HUES6 (cell line): ENCODE measurements at regions not wholly inside any gene's neighbourhood (a gene's known extent, or its start where the extent isn't known, plus 50 kb on each side); places are given as distances from the start of the nearest gene placed in this dataset.

ENCODE experiments used
- H3K27ac ChIP-seq: 2 replicates; pipeline ENCODE4 v1.7.0; 2013; ENCODE audit warnings: low read depth, mild to moderate bottlenecking, low read length, inconsistent platforms
- H3K27me3 ChIP-seq: 2 replicates; pipeline ENCODE4 v1.6.1; 2013; ENCODE audit warnings: low read length; ENCODE audit not compliant: control insufficient read depth, insufficient read depth
- H3K36me3 ChIP-seq: 2 replicates; pipeline ENCODE4 v1.6.1; 2013; ENCODE audit warnings: low read length; ENCODE audit not compliant: control insufficient read depth, insufficient read depth
- H3K4me1 ChIP-seq: 2 replicates; pipeline ENCODE4 v1.6.1; 2013; ENCODE audit warnings: low read length; ENCODE audit not compliant: control insufficient read depth, insufficient read depth
- H3K4me3 ChIP-seq: 2 replicates; pipeline ENCODE4 v1.5.1; 2013; ENCODE audit warnings: low read depth, low read length
- H3K9ac ChIP-seq: one replicate; pipeline ENCODE4 v1.6.1; 2013; ENCODE audit warnings: mild to moderate bottlenecking, low read length
- H3K9me3 ChIP-seq: 2 replicates; pipeline ENCODE4 v1.6.1; 2013; ENCODE audit warnings: low read depth, low read length; ENCODE audit not compliant: control insufficient read depth, insufficient read depth

DNA sequence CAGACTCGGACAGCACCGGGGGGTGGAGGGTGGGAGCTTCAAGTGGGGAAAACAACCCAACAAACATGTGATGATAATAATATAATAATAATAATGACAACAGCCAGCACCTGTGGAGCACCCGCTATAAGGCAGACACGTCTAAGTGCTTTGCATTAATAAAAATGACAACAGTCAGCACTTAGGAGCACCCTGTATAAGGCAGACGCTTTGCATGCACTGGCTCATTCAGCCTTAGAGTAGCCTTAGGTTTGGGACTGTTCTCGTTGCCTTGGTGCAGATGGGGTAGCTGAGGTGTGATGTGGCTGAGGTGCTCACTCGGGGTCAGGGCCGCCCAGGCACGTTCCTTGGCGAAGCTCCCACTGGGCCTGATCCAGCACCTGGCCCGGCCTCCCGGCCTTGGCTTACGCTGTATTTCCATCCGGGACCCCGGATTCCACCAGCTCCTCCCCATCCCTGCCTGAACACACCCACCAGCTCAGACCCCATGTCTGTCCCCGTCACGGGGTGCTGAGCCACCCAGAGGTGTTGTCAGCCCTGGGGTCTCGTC lies 144.0 kb upstream of the CIBAR2 start:
- H3K36me3 ChIP-seq: no peaks in the 10 kb centered on the region
- H3K27me3 ChIP-seq: no peaks in the 10 kb centered on the region
- H3K4me3 ChIP-seq: no peak overlapping the region
- H3K4me1 ChIP-seq: peaks cover 15% of the 10 kb centered on the region
- H3K9me3 ChIP-seq: no peaks in the 10 kb centered on the region
- H3K27ac ChIP-seq: no peak overlapping the region
- H3K9ac ChIP-seq: no peak overlapping the region

DNA sequence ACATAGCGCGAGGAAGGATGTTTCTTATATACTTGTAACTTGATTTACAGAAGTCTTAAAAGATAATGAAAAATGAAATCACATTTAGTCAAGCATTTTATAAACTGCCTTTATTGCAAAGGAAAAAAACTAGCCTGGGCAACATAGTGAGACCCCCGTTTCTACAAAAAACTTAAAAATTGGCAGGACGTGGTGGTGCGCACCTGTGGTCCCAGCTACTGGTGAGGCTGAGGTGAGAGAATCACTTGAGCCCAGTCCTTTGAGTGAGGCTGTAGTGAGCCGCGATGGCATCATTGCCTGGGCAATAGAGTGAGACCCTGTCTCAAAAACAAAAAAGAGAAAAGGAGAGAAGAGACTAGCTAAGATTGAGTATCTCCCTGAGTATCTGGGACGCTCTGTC lies 145.2 kb upstream of the CIBAR2 start:
- no peaks in the 10 kb centered on the region for H3K36me3 ChIP-seq
- no peak overlapping the region for H3K9ac ChIP-seq
- H3K4me3 ChIP-seq: no peak overlapping the region
- H3K27me3 ChIP-seq: no peaks in the 10 kb centered on the region
- H3K9me3 ChIP-seq: no peaks in the 10 kb centered on the region
- no peak overlapping the region for H3K27ac ChIP-seq
- H3K4me1 ChIP-seq: peaks cover 15% of the 10 kb centered on the region

DNA sequence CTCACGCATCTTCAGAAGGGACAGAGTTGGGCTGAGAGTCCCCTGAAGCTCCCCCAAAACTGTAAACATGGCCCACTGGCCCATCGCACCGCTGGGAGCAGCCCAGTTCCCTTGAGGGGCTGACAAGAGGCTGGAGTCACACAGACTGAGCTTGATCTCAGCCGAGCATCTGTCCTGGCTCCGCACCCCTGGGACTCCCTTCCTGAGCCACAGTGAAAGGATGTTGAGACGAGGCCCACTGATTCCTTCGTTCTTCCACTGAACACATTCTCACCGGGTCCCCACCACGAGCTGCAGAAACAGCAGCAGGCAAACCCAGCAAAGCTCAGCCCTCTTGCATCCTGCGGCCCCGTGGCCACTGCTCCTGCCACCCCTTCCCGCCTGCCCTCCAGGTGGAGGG lies 145.9 kb upstream of the CIBAR2 start:
- Histone ChIP-seq H3K4me3 (no peak overlapping the region), H3K27me3 (no peaks in the 10 kb centered on the region), H3K27ac (no peak overlapping the region)

DNA sequence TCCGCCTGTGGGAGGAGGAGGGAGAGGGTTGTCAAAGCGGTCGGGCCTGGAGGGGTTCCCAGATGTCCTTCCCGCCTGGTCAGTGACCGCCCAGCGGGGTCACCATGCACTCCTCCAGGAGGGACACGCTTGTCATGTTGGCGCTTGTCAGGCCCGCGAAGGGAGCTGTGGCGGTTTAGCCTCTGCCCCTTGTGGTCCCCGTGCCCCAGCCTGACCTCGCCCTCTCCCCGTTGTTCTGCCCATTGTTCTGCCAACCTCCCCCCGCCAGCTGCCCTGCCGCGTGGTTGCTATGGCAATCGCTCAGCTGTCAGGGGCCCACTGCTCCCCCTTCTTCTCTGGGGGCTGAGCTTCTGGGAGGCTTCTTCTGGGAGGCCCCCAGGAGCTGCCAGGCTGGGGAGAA lies 146.4 kb upstream of the CIBAR2 start:
- H3K4me1 ChIP-seq: peaks cover 9% of the 10 kb centered on the region
- no peak overlapping the region for H3K9ac ChIP-seq
- no peaks in the 10 kb centered on the region for H3K27me3 ChIP-seq
- no peaks in the 10 kb centered on the region for H3K36me3 ChIP-seq
- no peak overlapping the region for H3K27ac ChIP-seq
- H3K9me3 ChIP-seq: no peaks in the 10 kb centered on the region
- H3K4me3 ChIP-seq: no peak overlapping the region

More for the DNA sequence above, 145.9 kb upstream of the CIBAR2 start:
- Histone ChIP-seq H3K9me3 (no peaks in the 10 kb centered on the region), H3K4me1 (peaks cover 13% of the 10 kb centered on the region), H3K9ac (no peak overlapping the region), H3K36me3 (no peaks in the 10 kb centered on the region)

DNA sequence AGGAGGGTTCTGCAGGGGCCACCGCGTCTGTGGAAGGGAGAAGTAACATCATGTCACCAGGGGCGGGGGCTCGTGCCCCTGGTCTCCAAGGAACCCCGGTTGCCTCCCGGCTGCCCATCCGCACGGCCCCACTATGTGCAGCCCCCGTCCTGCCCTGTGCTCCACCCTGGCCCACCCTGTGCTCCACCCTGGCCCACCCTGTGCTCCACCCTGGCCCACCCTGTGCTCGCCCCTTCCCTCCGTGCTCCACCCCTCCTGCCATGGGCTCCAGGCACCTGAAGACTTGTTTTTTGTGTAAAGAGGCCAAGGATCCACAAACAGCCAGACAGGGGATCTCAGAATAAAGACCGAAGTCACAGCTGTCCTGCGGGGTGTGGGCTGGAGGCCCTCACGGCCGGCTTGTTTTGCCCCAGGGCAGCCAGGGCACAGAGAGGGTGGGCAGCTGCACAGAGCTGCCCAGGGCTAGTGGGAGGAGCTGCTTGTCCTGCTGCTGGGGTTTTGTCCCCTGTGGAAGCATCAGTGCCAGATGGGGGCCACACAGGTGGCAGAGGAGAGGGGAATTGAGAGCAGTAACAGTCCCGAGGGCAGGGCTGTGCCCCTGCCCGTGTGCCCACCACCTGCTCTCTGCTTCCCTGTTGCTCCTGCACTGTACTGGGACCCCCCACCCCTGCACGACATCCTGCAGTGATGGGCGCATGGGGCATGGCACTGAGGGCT lies 147.0 kb upstream of the CIBAR2 start:
- Histone ChIP-seq H3K9ac (no peak overlapping the region), H3K9me3 (no peaks in the 10 kb centered on the region), H3K4me3 (no peak overlapping the region), H3K36me3 (no peaks in the 10 kb centered on the region), H3K27ac (no peak overlapping the region), H3K27me3 (no peaks in the 10 kb centered on the region), H3K4me1 (peaks cover 9% of the 10 kb centered on the region)

DNA sequence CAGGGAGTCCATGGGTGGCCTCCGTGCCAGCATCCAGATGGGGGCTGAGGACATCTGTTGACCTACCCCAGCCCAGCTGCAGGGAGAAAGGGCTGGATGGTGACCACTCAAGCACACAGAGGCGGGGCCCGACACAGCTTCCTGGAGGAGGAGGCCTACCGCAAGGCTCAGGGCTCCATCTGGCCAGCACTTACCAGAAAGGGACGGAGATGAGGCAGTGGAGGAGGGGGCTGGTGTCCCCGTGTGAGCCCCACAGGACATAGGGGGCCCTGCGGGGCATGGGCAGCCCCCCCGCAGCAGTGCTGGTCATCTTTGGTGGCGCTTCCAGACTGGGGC lies 147.5 kb upstream of the CIBAR2 start:
- Histone ChIP-seq H3K9me3 (no peaks in the 10 kb centered on the region), H3K36me3 (no peaks in the 10 kb centered on the region), H3K27me3 (no peaks in the 10 kb centered on the region), H3K27ac (no peak overlapping the region), H3K4me1 (peaks cover 9% of the 10 kb centered on the region), H3K9ac (no peak overlapping the region), H3K4me3 (no peak overlapping the region)

DNA sequence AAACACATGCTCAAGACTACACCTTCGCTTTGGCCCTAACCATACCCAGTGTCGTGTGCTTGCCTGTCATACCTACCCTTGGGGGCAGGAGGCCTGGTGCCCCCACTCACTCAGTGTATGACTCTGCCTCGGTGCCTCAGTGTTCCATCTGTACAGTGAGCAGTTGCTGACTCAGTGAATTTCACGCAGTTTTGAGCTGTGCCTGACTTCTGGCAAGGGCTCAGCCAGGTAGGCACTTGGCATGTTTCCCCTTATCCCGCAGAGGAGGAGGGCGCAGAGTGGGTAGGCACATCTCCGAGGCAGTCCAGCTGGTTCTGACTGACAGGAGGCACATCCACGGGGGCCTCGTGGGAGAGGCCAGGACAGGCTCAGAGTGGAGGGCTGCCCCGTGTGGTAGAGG lies 148.9 kb upstream of the CIBAR2 start:
- Histone ChIP-seq H3K27me3 (no peaks in the 10 kb centered on the region), H3K9me3 (no peaks in the 10 kb centered on the region), H3K36me3 (no peaks in the 10 kb centered on the region), H3K27ac (no peak overlapping the region), H3K4me3 (no peak overlapping the region), H3K9ac (no peak overlapping the region), H3K4me1 (peaks cover 8% of the 10 kb centered on the region)

DNA sequence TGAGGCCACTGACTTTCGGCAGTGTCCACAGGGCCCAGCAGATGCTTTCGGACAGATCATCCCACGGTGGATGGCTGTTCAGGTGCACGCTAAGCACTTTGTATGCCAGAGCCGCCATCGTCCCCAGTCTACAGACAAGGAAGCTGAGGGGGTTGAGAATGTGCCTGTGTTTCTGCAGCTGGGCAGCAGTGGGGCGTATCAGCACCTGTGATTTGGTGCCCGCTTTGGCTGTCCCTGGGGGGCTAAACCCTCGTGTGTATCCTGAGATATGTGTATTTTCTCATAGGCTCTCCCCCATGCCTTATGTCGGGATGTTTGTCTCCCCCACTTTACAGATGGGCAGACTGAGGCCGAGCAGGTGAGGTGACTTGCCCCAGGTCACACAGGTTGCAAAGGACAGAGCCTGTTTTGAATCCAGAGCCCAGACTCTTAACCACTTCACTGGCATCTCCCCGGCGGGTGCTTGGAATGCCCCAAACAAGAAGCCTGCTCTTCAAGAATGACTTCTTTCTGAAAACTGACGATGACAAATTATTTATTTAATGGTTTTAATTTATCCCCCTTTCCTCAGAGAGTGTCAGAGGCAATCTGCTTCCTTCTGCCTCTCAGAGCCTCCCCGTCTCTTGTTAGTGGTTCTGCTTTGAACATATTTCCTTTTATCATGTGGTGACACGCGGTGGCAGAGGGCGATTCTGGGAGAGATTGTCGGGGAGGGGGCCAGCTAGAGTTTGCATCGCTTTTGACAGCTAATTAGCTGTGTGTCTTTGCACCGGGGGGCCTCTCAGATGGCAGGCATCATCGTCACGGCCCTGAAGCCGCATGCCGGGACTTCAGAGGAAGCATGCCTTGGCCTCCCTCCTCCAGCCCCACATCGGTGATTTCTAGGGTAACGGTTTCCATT lies 149.6 kb upstream of the CIBAR2 start:
- Histone ChIP-seq H3K9me3 (no peaks in the 10 kb centered on the region), H3K27me3 (no peaks in the 10 kb centered on the region), H3K4me1 (peaks cover 6% of the 10 kb centered on the region; the same call in 1 of the 2 replicates), H3K36me3 (no peaks in the 10 kb centered on the region), H3K27ac (no peak overlapping the region), H3K9ac (no peak overlapping the region), H3K4me3 (no peak overlapping the region)

DNA sequence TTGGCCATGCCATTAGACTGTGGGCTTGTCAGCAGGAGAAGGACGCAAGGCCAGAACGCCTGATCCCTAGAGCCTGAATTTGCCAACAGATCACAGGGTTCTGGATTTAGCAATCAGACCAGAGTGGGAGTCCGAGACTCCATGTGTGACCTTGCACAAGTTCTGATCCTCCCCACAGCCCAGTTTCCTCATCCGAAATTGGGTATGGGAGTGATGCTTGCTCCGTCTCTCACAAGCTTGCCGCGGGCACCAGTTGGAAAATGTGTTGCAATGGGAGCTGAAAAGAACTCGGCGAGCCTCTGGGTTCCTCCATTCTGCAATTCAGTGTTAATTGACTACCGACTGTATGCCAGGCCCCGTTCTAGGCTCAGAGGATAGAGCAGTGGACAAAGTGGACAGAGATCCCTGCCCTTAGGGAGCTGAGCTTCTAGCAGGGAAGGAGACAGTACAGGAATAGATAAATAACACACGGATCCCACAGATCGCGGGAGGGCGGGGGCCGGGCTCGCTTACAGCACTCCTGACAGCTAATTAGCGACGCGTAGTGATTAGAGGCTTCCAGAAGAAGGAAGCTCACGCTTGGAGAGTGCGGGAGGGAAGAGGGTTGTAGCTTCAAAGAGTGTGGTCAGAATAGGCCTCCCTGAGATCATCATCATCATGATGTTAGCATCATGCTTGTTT lies 150.4 kb upstream of the CIBAR2 start:
- H3K36me3 ChIP-seq: no peaks in the 10 kb centered on the region
- no peak overlapping the region for H3K9ac ChIP-seq

DNA sequence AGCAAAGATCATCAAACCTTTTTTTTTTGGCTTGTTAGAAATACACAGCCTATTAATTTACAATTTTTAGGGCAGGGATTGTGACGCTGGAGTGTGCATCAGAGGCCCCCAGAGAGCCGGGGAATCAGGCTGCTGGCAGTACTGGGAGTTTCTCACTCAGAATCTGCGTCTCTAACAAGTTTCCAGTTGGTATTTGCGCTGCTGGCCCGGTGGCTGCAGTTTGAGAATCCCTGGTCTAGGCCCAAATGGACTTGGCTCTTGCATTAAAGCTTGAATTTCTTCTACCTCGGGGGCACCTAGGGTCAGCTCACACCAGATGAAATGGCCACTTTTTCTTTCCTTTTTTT lies 150.9 kb upstream of the CIBAR2 start:
- no peaks in the 10 kb centered on the region for H3K9me3 ChIP-seq

More for the DNA sequence above, 150.4 kb upstream of the CIBAR2 start:
- Histone ChIP-seq H3K9me3 (no peaks in the 10 kb centered on the region), H3K27me3 (no peaks in the 10 kb centered on the region), H3K4me3 (no peak overlapping the region), H3K27ac (no peak overlapping the region), H3K4me1 (peaks cover 6% of the 10 kb centered on the region; the same call in 1 of the 2 replicates)

DNA sequence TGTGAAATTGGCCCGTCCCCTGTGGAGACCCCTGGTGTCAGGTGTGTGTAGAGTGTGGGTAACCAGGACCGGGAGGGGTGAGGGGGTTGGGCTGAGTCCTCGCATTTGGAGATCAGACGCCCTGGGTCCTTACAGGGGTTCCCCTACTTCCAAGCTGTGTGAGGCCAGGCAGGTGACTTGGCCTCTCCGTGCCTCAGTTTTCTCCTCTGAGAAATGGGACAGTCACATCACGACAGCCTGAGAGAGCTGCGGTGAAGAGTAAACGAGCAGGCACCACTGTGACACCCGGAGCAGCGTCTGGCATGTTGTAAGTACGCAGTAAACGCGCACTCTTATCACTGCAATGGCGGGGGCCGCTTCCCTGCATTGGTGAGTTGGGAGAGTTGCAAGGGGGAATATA lies 152.5 kb upstream of the CIBAR2 start:
- no peak overlapping the region for H3K9ac ChIP-seq
- H3K4me1 ChIP-seq: peaks cover 1% of the 10 kb centered on the region; the same call in 1 of the 2 replicates
- no peaks in the 10 kb centered on the region for H3K27me3 ChIP-seq
- H3K36me3 ChIP-seq: no peaks in the 10 kb centered on the region
- no peak overlapping the region for H3K27ac ChIP-seq
- no peak overlapping the region for H3K4me3 ChIP-seq
- H3K9me3 ChIP-seq: no peaks in the 10 kb centered on the region

More for the DNA sequence above, 150.9 kb upstream of the CIBAR2 start:
- H3K4me3 ChIP-seq: no peak overlapping the region
- no peaks in the 10 kb centered on the region for H3K36me3 ChIP-seq
- no peak overlapping the region for H3K9ac ChIP-seq
- H3K27ac ChIP-seq: no peak overlapping the region
- no peaks in the 10 kb centered on the region for H3K27me3 ChIP-seq
- H3K4me1 ChIP-seq: peaks cover 6% of the 10 kb centered on the region; the same call in 1 of the 2 replicates
